ENCODE measurements at regions not wholly inside any gene's neighbourhood (a gene's known extent, or its start where the extent isn't known, plus 50 kb on each side); places are given as distances from the start of the nearest gene placed in this dataset.

- no peak for TF ChIP-seq CTCF (IDR thresholded peaks at IDR 0.05)
- no peak for TF ChIP-seq POLR2A (IDR thresholded peaks at IDR 0.05)
Measured at GRCh38 chr6:44503471-44503870, 116.0 kb downstream of the CDC5L start.
